CD4-positive, alpha-beta T cell treated with Interleukin-21 for 1 hour (primary cell): ENCODE measurements at regions not wholly inside any gene's neighbourhood (a gene's known extent, or its start where the extent isn't known, plus 50 kb on each side); places are given as distances from the start of the nearest gene placed in this dataset.

Experiments used
- DNase-seq: peaks from one replicate; pipeline ENCODE4 v3.0.0-alpha.2; 2020

GRCh38 chr20:21936261-21936660 lies 230.8 kb downstream of the PAX1 start:
- DNase-seq = no peak

- no peak for DNase-seq
These were observed 228.1 kb downstream of the PAX1 start for GRCh38 chr20:21933526-21933925.

GRCh38 chr20:21921251-21921650 lies 215.8 kb downstream of the PAX1 start:
- no peak for DNase-seq

GRCh38 chr20:21920211-21920610 lies 214.7 kb downstream of the PAX1 start:
- DNase-seq = no peak

- no peak for DNase-seq
These were observed 212.9 kb downstream of the PAX1 start for GRCh38 chr20:21918398-21918797.

- DNase-seq = no peak
These were observed 196.9 kb downstream of the PAX1 start for GRCh38 chr20:21902391-21902790.

- DNase-seq = no peak
These were observed 196.2 kb downstream of the PAX1 start for GRCh38 chr20:21901470-21902275.

- no peak for DNase-seq
These were observed 195.0 kb downstream of the PAX1 start for GRCh38 chr20:21900431-21900830.

- no peak for DNase-seq
These were observed 169.5 kb downstream of the PAX1 start for GRCh38 chr20:21874921-21875320.

GRCh38 chr20:21874127-21874526 lies 168.7 kb downstream of the PAX1 start:
- no peak for DNase-seq

- no peak for DNase-seq
These were observed 167.8 kb downstream of the PAX1 start for GRCh38 chr20:21873291-21873690.

- no peak for DNase-seq
These were observed 162.3 kb downstream of the PAX1 start for GRCh38 chr20:21867811-21868210.

GRCh38 chr20:21867353-21867752 lies 161.9 kb downstream of the PAX1 start:
- DNase-seq = no peak

GRCh38 chr20:21862956-21863355 lies 157.5 kb downstream of the PAX1 start:
- no peak for DNase-seq

- DNase-seq = no peak
These were observed 156.9 kb downstream of the PAX1 start for GRCh38 chr20:21862259-21862946.

- no peak for DNase-seq
These were observed 135.5 kb downstream of the PAX1 start for GRCh38 chr20:21840991-21841390.

GRCh38 chr20:21839982-21840381 lies 134.5 kb downstream of the PAX1 start:
- no peak for DNase-seq

GRCh38 chr20:21836346-21836745 lies 130.9 kb downstream of the PAX1 start:
- no peak for DNase-seq

- DNase-seq = no peak
These were observed 129.6 kb downstream of the PAX1 start for GRCh38 chr20:21835042-21835441.

- no peak for DNase-seq
These were observed 127.2 kb downstream of the PAX1 start for GRCh38 chr20:21832442-21833385.

GRCh38 chr20:21826976-21827375 lies 121.5 kb downstream of the PAX1 start:
- no peak for DNase-seq

- DNase-seq = no peak
These were observed 115.9 kb downstream of the PAX1 start for GRCh38 chr20:21821358-21821757.

GRCh38 chr20:21820688-21821087 lies 115.2 kb downstream of the PAX1 start:
- no peak for DNase-seq
